T-helper 1 cell treated with Interleukin-12 subunit alpha and Interleukin-12 subunit beta and Interleukin-4 antibody, amounts not matched to agents 30 ng/mL and 1 ng/mL, for 36 hours (primary cell): ENCODE measurements at regions not wholly inside any gene's neighbourhood (a gene's known extent, or its start where the extent isn't known, plus 50 kb on each side); places are given as distances from the start of the nearest gene placed in this dataset.

Experiments
- intact Hi-C: fragments of 100-400 bp; cut with micrococcal nuclease; formaldehyde crosslinking; loops from one replicate; pipeline ENCODE4 v1.15.1; 2024

- intact Hi-C loops: no loop called here
These were observed 898.8 kb downstream of the TTLL7 start for GRCh38 chr1:83100133-83100532.

DNA sequence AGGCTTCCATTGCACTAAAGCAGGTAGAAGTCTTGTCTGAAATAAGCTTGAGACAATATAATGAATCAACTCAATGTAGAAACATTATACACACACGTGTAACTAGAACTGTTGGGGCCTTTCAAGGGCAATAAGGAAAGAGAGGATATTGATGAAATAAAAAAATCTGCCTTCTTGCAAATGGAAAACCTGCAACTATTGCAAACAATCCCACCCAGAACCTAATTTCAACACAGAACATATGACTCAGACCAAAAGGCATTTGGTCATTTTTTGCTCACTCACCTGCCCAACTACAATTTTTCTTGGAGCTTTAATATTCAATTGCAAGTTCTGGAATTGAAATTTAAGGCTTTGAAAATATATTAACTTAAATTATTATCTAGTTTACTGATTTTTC is 900.1 kb downstream of the TTLL7 start:
- intact Hi-C loops: no loop called here

DNA sequence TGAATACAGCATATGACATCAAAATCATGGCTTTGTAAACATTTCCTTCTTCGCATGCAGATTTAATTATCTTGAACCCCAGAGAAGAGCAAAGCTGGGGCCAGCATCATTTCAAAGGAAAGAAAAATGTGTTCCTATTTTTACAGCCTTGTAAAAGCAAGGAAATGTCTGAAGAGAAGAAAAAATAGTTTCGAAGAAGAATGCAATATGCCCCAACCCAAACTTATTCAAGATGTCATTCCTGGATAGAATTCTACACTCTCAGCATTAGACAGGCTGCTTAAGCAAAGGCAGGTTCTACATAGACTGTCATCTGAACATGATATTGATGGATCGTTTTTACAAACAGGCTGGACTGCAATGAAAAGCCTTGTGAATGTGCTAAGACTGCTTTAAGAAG is 900.8 kb downstream of the TTLL7 start:
- intact Hi-C loops: no loop called here

GRCh38 chr1:83097715-83098114 is 901.2 kb downstream of the TTLL7 start:
- intact Hi-C loops: no loop called here

DNA sequence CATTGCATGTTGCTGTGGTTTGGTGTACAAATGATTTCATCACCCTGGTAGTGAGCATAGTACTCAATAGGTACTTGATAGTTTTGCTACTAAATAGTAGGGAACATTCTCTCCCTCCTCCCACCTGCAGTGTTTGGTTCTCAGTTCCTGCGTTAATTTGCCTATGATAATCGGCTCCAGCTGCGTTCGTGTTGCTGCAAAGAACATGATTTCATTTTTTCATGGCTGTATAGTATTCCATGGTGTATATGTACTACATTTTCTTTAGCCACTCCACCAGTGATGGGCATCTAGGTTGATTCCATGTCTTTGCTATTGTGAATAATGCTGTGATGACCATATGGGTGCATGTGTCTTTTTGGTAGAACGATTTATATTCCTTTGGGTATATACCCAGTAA is 903.4 kb downstream of the TTLL7 start:
- intact Hi-C loops: no loop called here

DNA sequence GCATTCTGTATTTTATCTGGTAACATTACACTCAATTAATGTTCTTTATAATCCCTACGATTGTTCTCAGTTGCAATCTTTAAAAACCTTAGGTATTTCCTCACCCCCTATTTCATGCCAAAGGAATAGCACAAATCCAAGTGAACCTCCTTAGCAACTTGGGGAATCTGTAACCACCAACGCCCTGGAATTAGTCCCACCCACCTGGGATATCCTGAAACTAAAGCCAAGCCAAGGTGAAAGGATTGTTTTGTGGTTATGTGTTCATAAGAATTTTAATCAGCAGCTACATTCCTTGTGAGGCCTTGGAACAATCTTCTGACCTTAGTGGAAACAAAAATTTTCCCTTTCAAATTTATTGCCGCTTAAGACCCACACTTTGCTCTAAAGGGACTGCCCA is 908.7 kb downstream of the TTLL7 start:
- intact Hi-C loops: no loop called here

GRCh38 chr1:83087851-83088250 is 911.1 kb downstream of the TTLL7 start:
- intact Hi-C loops: no loop called here

- intact Hi-C loops: no loop called here
These were observed 911.9 kb downstream of the TTLL7 start for GRCh38 chr1:83086986-83087512.

DNA sequence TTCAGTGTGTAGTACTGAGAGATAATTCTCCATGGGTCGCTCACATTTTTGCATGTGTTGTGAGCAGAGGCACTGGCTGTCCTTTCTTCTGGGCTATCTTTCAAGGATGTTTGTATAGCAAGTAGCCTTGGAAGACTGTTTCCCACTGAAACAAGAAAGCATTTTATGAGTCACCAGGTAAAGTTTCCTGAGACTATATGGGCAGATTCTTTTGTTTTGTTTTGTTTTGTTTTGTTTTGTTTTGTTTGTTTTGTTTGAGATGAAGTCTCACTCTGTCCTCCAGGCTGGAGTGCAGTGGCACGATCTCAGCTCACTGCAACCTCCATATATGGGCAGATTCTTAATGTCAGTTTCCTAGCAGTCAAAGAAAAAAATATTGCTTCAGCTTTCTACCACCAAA is 912.6 kb downstream of the TTLL7 start:
- intact Hi-C loops: no loop called here

DNA sequence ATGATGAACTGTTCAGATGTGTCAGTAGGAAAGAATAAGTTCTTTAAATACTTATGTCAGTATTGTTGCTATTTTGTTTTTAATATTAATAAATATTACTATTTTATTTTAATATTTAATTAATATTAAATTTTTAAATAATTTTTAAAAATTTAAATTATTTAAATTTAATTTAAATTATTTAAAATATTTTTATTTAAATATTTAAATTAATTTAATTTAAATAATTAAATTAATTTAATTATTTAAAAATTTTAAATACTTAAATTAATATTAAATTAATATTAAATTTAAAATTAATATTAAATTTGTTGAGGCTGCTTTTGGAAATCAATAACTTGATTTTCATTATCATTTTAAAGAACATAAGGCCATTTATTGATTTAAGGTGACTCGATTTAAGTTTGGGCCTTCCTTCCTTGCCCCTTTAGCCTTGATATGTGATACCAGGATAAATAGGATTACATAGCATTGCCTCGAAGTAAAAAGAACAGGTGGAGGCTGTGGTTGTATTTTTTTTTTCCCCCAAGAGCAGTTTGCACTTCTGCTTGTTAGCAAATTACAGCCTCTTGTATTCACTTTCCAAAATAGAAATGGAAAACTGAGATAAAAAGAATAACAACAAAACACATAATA is 915.2 kb downstream of the TTLL7 start:
- intact Hi-C loops: no loop called here

- intact Hi-C loops: no loop called here
These were observed 921.5 kb downstream of the TTLL7 start for GRCh38 chr1:83077411-83077810.

DNA sequence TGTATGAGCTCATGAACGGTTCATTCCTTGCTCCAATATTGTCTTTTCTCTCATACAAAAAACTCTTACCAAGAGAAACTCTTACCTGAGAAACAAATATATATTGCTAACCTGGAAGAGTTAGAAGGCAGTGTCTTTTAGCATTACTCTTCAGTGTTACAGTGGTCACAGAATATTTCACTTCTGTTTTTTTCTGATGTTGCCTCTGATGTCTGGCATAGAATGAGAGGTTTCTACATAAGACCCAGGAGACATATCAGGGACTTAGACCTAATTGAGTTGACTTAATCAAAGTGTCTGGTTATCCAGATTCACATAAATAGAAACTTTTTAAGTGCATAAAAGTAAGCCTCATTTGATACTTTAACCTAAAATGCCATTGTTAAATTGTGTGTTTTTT is 923.8 kb downstream of the TTLL7 start:
- intact Hi-C loops: no loop called here

DNA sequence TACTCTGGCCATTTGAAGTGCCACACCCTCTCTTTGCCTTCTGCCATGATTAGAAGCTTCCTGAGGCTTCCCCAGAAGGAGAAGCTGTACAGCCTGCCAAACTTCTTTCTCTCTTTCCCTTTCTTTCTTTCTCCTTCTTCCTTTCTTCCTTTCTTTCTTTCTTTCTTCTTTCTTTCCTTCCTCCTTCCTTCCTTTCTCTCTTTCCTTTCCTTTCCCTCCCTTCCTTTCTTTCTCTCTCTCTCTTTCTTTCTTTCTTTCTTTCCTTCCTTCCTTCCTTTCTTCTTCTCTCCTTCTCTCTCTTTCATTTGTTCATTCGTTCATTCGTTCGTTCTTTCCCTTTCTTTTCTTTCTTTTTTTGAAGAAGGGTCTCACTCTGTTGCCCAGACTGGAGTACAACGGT is 931.0 kb downstream of the TTLL7 start:
- intact Hi-C loops: no loop called here

DNA sequence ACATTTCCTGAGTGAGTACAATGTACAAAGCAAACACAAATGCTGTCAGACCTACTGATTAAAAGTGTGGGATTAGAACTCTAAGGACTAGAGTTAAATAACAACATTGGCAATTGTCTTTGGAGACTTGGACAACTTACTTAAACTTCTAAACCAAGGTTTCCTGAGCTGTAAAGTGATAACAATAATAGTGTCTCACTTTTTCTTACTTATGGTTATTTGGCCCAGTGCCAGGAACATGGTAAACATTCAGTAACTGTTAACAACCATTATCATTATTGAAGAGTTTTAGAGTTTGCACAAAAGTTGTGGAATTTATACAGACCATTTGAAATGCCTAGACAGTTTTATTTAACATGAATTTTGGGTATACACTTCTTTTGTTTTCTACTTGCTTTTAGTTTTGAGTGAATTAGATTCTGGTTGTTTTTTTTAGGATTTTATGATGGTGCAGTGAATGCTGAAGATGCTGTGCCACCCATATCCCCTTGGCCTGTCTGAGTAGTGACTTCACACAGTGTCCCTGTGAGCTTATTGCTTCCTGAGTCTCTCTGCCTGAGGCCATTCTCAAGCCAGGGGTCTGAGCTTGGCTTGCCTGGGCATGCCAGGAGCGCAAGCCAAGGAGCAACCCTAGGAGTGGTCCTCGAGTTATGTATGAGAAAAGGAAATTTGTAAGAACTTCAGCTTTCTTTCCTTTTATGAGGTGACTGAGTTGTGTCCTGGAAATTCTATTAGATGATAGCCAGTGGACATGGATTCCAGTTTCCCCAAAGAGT is 932.8 kb downstream of the TTLL7 start:
- intact Hi-C loops: no loop called here

- intact Hi-C loops: no loop called here
These were observed 934.2 kb downstream of the TTLL7 start for GRCh38 chr1:83064589-83065242.

GRCh38 chr1:83060651-83061390 is 938.1 kb downstream of the TTLL7 start:
- intact Hi-C loops: no loop called here

- intact Hi-C loops: no loop called here
These were observed 938.7 kb downstream of the TTLL7 start for GRCh38 chr1:83060221-83060620.

DNA sequence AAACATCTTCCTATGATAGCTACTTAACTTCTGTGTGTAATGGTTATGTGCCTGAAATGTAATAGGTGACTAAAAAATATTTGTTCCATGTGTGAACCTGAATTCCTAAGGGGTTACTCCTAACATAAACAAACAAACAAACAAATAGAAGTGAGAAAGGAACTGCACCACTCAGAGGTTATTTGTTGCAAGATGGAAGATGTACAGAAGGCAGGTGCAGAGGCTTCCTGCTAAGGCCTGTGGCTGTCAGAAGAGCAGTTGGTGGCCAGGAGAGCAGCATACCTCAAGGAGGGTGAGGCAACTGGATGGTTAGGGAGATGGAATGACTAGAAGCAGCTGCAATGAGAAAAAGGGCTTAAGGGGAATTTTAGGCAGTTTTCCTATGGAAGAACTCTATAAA is 940.6 kb downstream of the TTLL7 start:
- intact Hi-C loops: no loop called here

- intact Hi-C loops: no loop called here
These were observed 943.4 kb downstream of the TTLL7 start for GRCh38 chr1:83055391-83056170.

- intact Hi-C loops: no loop called here
These were observed 945.5 kb downstream of the TTLL7 start for GRCh38 chr1:83053446-83053845.

GRCh38 chr1:83052865-83053264 is 946.1 kb downstream of the TTLL7 start:
- intact Hi-C loops: no loop called here
